ENCODE measurements at regions not wholly inside any gene's neighbourhood (a gene's known extent, or its start where the extent isn't known, plus 50 kb on each side); places are given as distances from the start of the nearest gene placed in this dataset.

DNA sequence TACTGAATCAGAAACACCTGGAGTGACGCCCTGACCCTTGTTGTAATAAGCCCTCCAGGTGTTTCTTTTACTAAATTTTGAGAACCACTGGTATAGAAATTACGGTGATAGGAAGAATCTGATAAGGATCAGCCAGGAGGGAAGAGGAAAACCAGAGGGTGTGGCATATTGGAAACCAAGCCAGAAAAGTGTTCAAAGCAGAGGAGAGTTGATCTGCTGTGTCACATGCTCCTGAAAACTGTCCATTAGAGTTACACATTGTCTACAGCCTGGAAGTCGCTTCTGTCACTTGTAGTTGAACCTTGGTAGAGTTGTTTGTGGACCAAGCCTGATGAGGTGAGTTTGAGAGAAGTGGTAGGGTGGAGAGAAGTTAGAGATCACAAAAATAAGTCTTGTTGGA, 497.4 kb downstream of the ENC1 start:
- no peak overlapping the region for H2BK15ac ChIP-seq (ENCODE audit: low read length)
- no peaks in the 10 kb centered on the region for H3K36me3 ChIP-seq (ENCODE audit: control insufficient read depth in 2 of 4, insufficient read depth in 4 of 4, low read length in 3 of 4)
- no peak overlapping the region for H2AFZ ChIP-seq (ENCODE audit: low read length)
- H3K27me3 ChIP-seq (replicated peaks in 1 of 4; ENCODE audit: control insufficient read depth in 3 of 4, extremely low read depth in 1 of 4, insufficient read depth in 3 of 4, low read length in 3 of 4), result no peaks in the 10 kb centered on the region
- no peaks in the 10 kb centered on the region for H4K20me1 ChIP-seq (replicated peaks in 1 of 2; ENCODE audit: control insufficient read depth in 1 of 2, insufficient read depth in 2 of 2, low read length in 2 of 2)
- ChIA-PET POLR2A (ENCODE audit: partially characterized antibody) (no interaction called here), CTCF (ENCODE audit: partially characterized antibody) (interaction anchor here (0.9 kb wide), 1 partner anchor 87 kb away, joined by 3 read pairs; no protein-coding TSS in a partner anchor)
- H2BK12ac ChIP-seq (ENCODE audit: low read depth, low read length), result no peak overlapping the region
- H3K4me3 ChIP-seq (ENCODE audit: extremely low read depth in 1 of 4, insufficient read depth in 2 of 4, low read depth in 3 of 4, low read length in 4 of 4), result no peak overlapping the region
- no peaks in the 10 kb centered on the region for H3K79me1 ChIP-seq (ENCODE audit: low read depth, low read length)
- TF ChIP-seq EZH2 (IDR thresholded peaks at IDR 0.05; ENCODE audit: low read depth, low read length, severe bottlenecking) (no peak), TAF7 (optimal IDR thresholded peaks at IDR 0.05; ENCODE audit: borderline replicate concordance, low read depth, low read length) (no peak)
- H4K91ac ChIP-seq (replicated peaks; ENCODE audit: insufficient read length, low read length), result no peak overlapping the region
- H3K4ac ChIP-seq (replicated peaks; ENCODE audit: insufficient read length, low read depth, low read length), result no peak overlapping the region
- H3K9ac ChIP-seq (replicated peaks in 1 of 4; ENCODE audit: extremely low read depth in 1 of 4, low read depth in 3 of 4, low read length in 3 of 4), result no peak overlapping the region
- H3K9me3 ChIP-seq (ENCODE audit: insufficient read depth in 2 of 2, low read depth in 1 of 2, low read length in 1 of 2), result no peaks in the 10 kb centered on the region
- FAIRE-seq (no peak), DNase-seq (ENCODE audit: low read depth in 1 of 2, low spot score in 2 of 2) (no peak)
- no peak overlapping the region for H3K23ac ChIP-seq (ENCODE audit: insufficient read length)
- WGBS, 2 experiments (ENCODE audit: extremely low coverage in 1 of 2, insufficient coverage in 1 of 2, insufficient read length in 1 of 2, insufficient replicate concordance in 2 of 2, low coverage in 1 of 2, low lambda C conversion rate in 2 of 2, missing lambda C conversion rate in 1 of 2), result 92% methylated on average over 3 of the region's 3 CpGs; no CpG with 5 or more reads in 1 of the 2 experiments
- H3K23me2 ChIP-seq (ENCODE audit: low read depth, low read length), result 0 out of 2 replicates have a peak, but pooled peaks cover 4% of the 10 kb centered on the region
- no peak overlapping the region for H2BK5ac ChIP-seq (ENCODE audit: low read depth, low read length)
- no peak overlapping the region for H2BK20ac ChIP-seq (ENCODE audit: low read length)
- H3K56ac ChIP-seq (replicated peaks; ENCODE audit: insufficient read length, low read depth, low read length), result no peak overlapping the region
- no peak overlapping the region for H3K27ac ChIP-seq (ENCODE audit: low read depth, low read length)
- no peak overlapping the region for H4K5ac ChIP-seq (ENCODE audit: insufficient read length, low read depth, low read length)
- no peak overlapping the region for H3K4me2 ChIP-seq (ENCODE audit: insufficient read depth in 1 of 2, low read depth in 2 of 2, low read length in 2 of 2)
- H3K14ac ChIP-seq (ENCODE audit: insufficient read length), result no peak overlapping the region
- H3K18ac ChIP-seq (ENCODE audit: extremely low read depth, low read length), result no peak overlapping the region
- no peak overlapping the region for H4K8ac ChIP-seq (ENCODE audit: extremely low read depth, insufficient read depth, low read length)
- no peaks in the 10 kb centered on the region for H3K79me2 ChIP-seq (ENCODE audit: control insufficient read depth in 1 of 2, insufficient read depth in 2 of 2, low read length in 2 of 2)
- H3K4me1 ChIP-seq (replicated peaks in 1 of 4; ENCODE audit: control insufficient read depth in 3 of 4, insufficient read depth in 4 of 4, low read length in 3 of 4), result no peaks in the 10 kb centered on the region
- no peak overlapping the region for H2BK120ac ChIP-seq (replicated peaks; ENCODE audit: low read depth, low read length)
- H2AK5ac ChIP-seq (ENCODE audit: low read depth, low read length), result no peak overlapping the region
